ENCODE measurements at regions not wholly inside any gene's neighbourhood (a gene's known extent, or its start where the extent isn't known, plus 50 kb on each side); places are given as distances from the start of the nearest gene placed in this dataset.

GRCh38 chr16:55142405-55142804 lies 181.6 kb upstream of the IRX6 start:
- H3K9me3 Mint-ChIP-seq, result no peaks in the 10 kb centered on the region
- Histone ChIP-seq H3K9me2 (ENCODE audit: insufficient read depth) (peaks cover 12% of the 10 kb centered on the region), H3K27me3 (ENCODE audit: insufficient read depth) (no peaks in the 10 kb centered on the region), H3K79me2 (replicated peaks; ENCODE audit: insufficient read depth) (no peaks in the 10 kb centered on the region), H2AFZ (0 out of 2 replicates have a peak overlapping the region, but pooled peaks have one; percentile 63), H3F3A (replicated peaks; ENCODE audit: low read depth) (no peaks in the 10 kb centered on the region), H3K4me2 (no peak overlapping the region), H3K27ac (ENCODE audit: low read depth) (no peak overlapping the region), H3K36me3 (ENCODE audit: insufficient read depth) (no peaks in the 10 kb centered on the region), H4K20me1 (replicated peaks; ENCODE audit: insufficient read depth) (no peaks in the 10 kb centered on the region), H3K4me1 (ENCODE audit: insufficient read depth) (no peaks in the 10 kb centered on the region), H3K4me3 (no peak overlapping the region)
- H3K36me3 Mint-ChIP-seq (ENCODE audit: low read depth), result no peaks in the 10 kb centered on the region
- DNase-seq (ENCODE audit: low spot score) (peak; percentile 30), ATAC-seq (peak; percentile 73)
- peaks cover 11% of the 10 kb centered on the region for H3K4me1 Mint-ChIP-seq
- peaks cover 2% of the 10 kb centered on the region for H3K27me3 Mint-ChIP-seq (ENCODE audit: insufficient read depth, low read depth, poor library complexity)
- H3K27ac Mint-ChIP-seq, result no peak overlapping the region
- no peak overlapping the region for H3K4me3 Mint-ChIP-seq
- 0 out of 2 replicates have a peak, but pooled peaks have one; percentile 44 for TF ChIP-seq ZNF462 (CRISPR knock-in tag; IDR thresholded peaks at IDR 0.05)
- TF ChIP-seq JUNB (IDR thresholded peaks at IDR 0.05; ENCODE audit: unreplicated experiment), result no peak

GRCh38 chr16:55144651-55145050 lies 179.4 kb upstream of the IRX6 start:
- H3K36me3 ChIP-seq (ENCODE audit: insufficient read depth), result no peaks in the 10 kb centered on the region
- no peaks in the 10 kb centered on the region for H3F3A ChIP-seq (replicated peaks; ENCODE audit: low read depth)
- peaks cover 12% of the 10 kb centered on the region; the same call in 1 of the 2 replicates for H3K9me2 ChIP-seq (ENCODE audit: insufficient read depth)
- Mint-ChIP-seq H3K27me3 (ENCODE audit: insufficient read depth, low read depth, poor library complexity) (peaks cover 2% of the 10 kb centered on the region), H3K36me3 (ENCODE audit: low read depth) (no peaks in the 10 kb centered on the region), H3K4me1 (peaks cover 11% of the 10 kb centered on the region), H3K4me3 (no peak overlapping the region), H3K9me3 (no peaks in the 10 kb centered on the region), H3K27ac (no peak overlapping the region)
- H3K27ac ChIP-seq (ENCODE audit: low read depth), result no peak overlapping the region
- no peak overlapping the region for H3K4me3 ChIP-seq
- H3K4me2 ChIP-seq, result no peak overlapping the region
- no peaks in the 10 kb centered on the region for H3K27me3 ChIP-seq (ENCODE audit: insufficient read depth)
- DNase-seq (ENCODE audit: low spot score), result no peak
- no peak for ATAC-seq
- no peaks in the 10 kb centered on the region for H3K79me2 ChIP-seq (replicated peaks; ENCODE audit: insufficient read depth)
- H4K20me1 ChIP-seq (replicated peaks; ENCODE audit: insufficient read depth), result no peaks in the 10 kb centered on the region
- H2AFZ ChIP-seq, result no peak overlapping the region
- H3K4me1 ChIP-seq (ENCODE audit: insufficient read depth), result no peaks in the 10 kb centered on the region
- TF ChIP-seq ZNF331 (CRISPR knock-in tag; IDR thresholded peaks at IDR 0.05; ENCODE audit: low read depth), result no peak
- TF ChIP-seq, protein P1, sequence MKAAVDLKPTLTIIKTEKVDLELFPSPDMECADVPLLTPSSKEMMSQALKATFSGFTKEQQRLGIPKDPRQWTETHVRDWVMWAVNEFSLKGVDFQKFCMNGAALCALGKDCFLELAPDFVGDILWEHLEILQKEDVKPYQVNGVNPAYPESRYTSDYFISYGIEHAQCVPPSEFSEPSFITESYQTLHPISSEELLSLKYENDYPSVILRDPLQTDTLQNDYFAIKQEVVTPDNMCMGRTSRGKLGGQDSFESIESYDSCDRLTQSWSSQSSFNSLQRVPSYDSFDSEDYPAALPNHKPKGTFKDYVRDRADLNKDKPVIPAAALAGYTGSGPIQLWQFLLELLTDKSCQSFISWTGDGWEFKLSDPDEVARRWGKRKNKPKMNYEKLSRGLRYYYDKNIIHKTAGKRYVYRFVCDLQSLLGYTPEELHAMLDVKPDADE (IDR thresholded peaks at IDR 0.05), result no peak
- TF ChIP-seq REST (IDR thresholded peaks at IDR 0.05; ENCODE audit: unreplicated experiment), result no peak
- no peak for TF ChIP-seq POLR2AphosphoS5 (IDR thresholded peaks at IDR 0.05; ENCODE audit: low read depth)
- no peak for TF ChIP-seq STAT1 (IDR thresholded peaks at IDR 0.05; ENCODE audit: unreplicated experiment)
- no peak for TF ChIP-seq NANOG (IDR thresholded peaks at IDR 0.05; ENCODE audit: borderline replicate concordance)
- TF ChIP-seq ZNF114 (CRISPR knock-in tag; IDR thresholded peaks at IDR 0.05), result no peak
- no peak for TF ChIP-seq CREB1 (CRISPR knock-in tag; IDR thresholded peaks at IDR 0.05; ENCODE audit: low read depth)
- TF ChIP-seq JUNB (IDR thresholded peaks at IDR 0.05; ENCODE audit: unreplicated experiment), result no peak
